IMR-90 (cell line): ENCODE measurements at regions not wholly inside any gene's neighbourhood (a gene's known extent, or its start where the extent isn't known, plus 50 kb on each side); places are given as distances from the start of the nearest gene placed in this dataset.

Source experiments
- ATAC-seq: fragments of 200-7000 bp; cut with Tn5 transposase; 2 replicates; pipeline ENCODE4 v1.9.1; 2020; ENCODE audit warnings: low read depth, mild to moderate bottlenecking, moderate library complexity
- BruUV-seq: library from RNA; stranded (reverse); fragments of 400-500 nt; replicated peaks from 2 replicates; lab custom pipeline; 2021; lab: Mats Ljungman, UMichigan
- CTCF ChIA-PET: fragments of 300-600 bp; formaldehyde crosslinking; extraction: SDS; loops from one replicate; lab custom pipeline; 2021; ENCODE audit warnings: antibody characterized with exemption; lab: Yijun Ruan, JAX
- POLR2A ChIA-PET: fragments of 300-600 bp; sonication (Branson Sonifier 250); formaldehyde crosslinking; loops from one replicate; lab custom pipeline; 2022; ENCODE audit warnings: antibody characterized with exemption; ENCODE audit not compliant: unreplicated experiment; lab: Charles Lee
- DNase-seq: peaks from one replicate; pipeline ENCODE4 v3.0.0; 2013
- H2AFZ ChIP-seq: replicated peaks from 2 replicates; pipeline ENCODE3; 2013; ENCODE audit warnings: low read length, mild to moderate bottlenecking; ENCODE audit not compliant: poor library complexity
- H2AK5ac ChIP-seq: 2 replicates; pipeline ENCODE4 v1.6.1; 2013; ENCODE audit warnings: low read depth, low read length, inconsistent platforms
- H2AK9ac ChIP-seq: replicated peaks from 2 replicates; pipeline ENCODE3; 2013; ENCODE audit warnings: mild to moderate bottlenecking, low read depth, low read length, moderate library complexity; ENCODE audit not compliant: poor library complexity
- H2BK120ac ChIP-seq: 2 replicates; pipeline ENCODE4 v1.6.1; 2013; ENCODE audit warnings: low read depth, low read length, inconsistent platforms
- H2BK15ac ChIP-seq: 3 replicates; pipeline ENCODE4 v1.6.1; 2013; ENCODE audit warnings: low read depth, low read length, inconsistent platforms
- H2BK20ac ChIP-seq: 2 replicates; pipeline ENCODE4 v1.6.1; 2013; ENCODE audit warnings: low read depth, mild to moderate bottlenecking, inconsistent platforms, low read length, moderate library complexity
- H2BK5ac ChIP-seq: 2 replicates; pipeline ENCODE4 v1.6.1; 2013; ENCODE audit warnings: mild to moderate bottlenecking, low read depth, low read length, inconsistent platforms; ENCODE audit not compliant: poor library complexity, severe bottlenecking
- H3K14ac ChIP-seq: replicated peaks from 2 replicates; pipeline ENCODE4 v1.6.1; 2013; ENCODE audit warnings: low read depth, low read length, inconsistent platforms
- H3K18ac ChIP-seq: 2 replicates; pipeline ENCODE4 v1.6.1; 2013; ENCODE audit warnings: low read depth, low read length, control low read depth
- H3K23ac ChIP-seq: 2 replicates; pipeline ENCODE4 v1.6.1; 2013; ENCODE audit warnings: low read depth, low read length, inconsistent platforms
- H3K27ac ChIP-seq: 2 replicates; pipeline ENCODE4 v1.5.1; 2013; ENCODE audit warnings: mild to moderate bottlenecking, control low read depth, low read length; ENCODE audit not compliant: insufficient read depth
- H3K27me3 ChIP-seq: 2 replicates; pipeline ENCODE4 v1.6.1; 2013; ENCODE audit warnings: low read length; ENCODE audit not compliant: control insufficient read depth, insufficient read depth
- H3K36me3 ChIP-seq: 2 replicates; pipeline ENCODE4 v1.6.1; 2013; ENCODE audit warnings: low read length, mixed read lengths; ENCODE audit not compliant: control insufficient read depth, insufficient read depth
- H3K4ac ChIP-seq: 2 replicates; pipeline ENCODE4 v1.6.1; 2013; ENCODE audit warnings: low read depth, low read length, inconsistent platforms
- H3K4me1 ChIP-seq: 2 replicates; pipeline ENCODE4 v1.6.1; 2013; ENCODE audit warnings: low read length, mixed read lengths; ENCODE audit not compliant: control insufficient read depth, insufficient read depth
- H3K4me2 ChIP-seq: 2 replicates; pipeline ENCODE4 v1.6.1; 2013; ENCODE audit warnings: low read depth, mild to moderate bottlenecking, control low read depth, low read length, moderate library complexity
- H3K4me3 ChIP-seq: 2 replicates; pipeline ENCODE4 v1.5.1; 2013; ENCODE audit warnings: low read depth, mild to moderate bottlenecking, control low read depth, low read length, moderate library complexity; ENCODE audit not compliant: insufficient read depth
- H3K56ac ChIP-seq: 2 replicates; pipeline ENCODE4 v1.6.1; 2013; ENCODE audit warnings: low read length, inconsistent platforms; ENCODE audit not compliant: insufficient read depth; ENCODE audit errors: extremely low read depth
- H3K79me1 ChIP-seq, 2 experiments: 2 replicates each; pipeline ENCODE4 v1.6.1; 2013; ENCODE audit warnings: low read length in 2 of 2, inconsistent platforms in 1 of 2, low read depth in 1 of 2
- H3K9ac ChIP-seq: 2 replicates; pipeline ENCODE4 v1.6.1; 2013; ENCODE audit warnings: low read depth, low read length, control low read depth
- H3K9me1 ChIP-seq: 2 replicates; pipeline ENCODE4 v1.6.1; 2013; ENCODE audit warnings: low read length, inconsistent platforms; ENCODE audit not compliant: insufficient read depth
- H3K9me3 ChIP-seq: 2 replicates; pipeline ENCODE4 v1.6.1; 2013; ENCODE audit warnings: low read length; ENCODE audit not compliant: control insufficient read depth, insufficient read depth
- H4K20me1 ChIP-seq: 2 replicates; pipeline ENCODE4 v1.6.1; 2013; ENCODE audit warnings: low read length, inconsistent platforms; ENCODE audit not compliant: insufficient read depth
- H4K5ac ChIP-seq: 2 replicates; pipeline ENCODE4 v1.6.1; 2013; ENCODE audit warnings: mild to moderate bottlenecking, low read depth, low read length, control low read depth
- H4K8ac ChIP-seq, 2 experiments: 2 replicates each; pipeline ENCODE4 v1.6.1; 2013; ENCODE audit warnings: low read depth in 2 of 2, low read length in 2 of 2, control low read depth in 1 of 2, inconsistent platforms in 1 of 2
- H4K91ac ChIP-seq: 2 replicates; pipeline ENCODE4 v1.6.1; 2013; ENCODE audit warnings: low read depth, low read length, inconsistent platforms; ENCODE audit not compliant: insufficient read depth
- FOS ChIP-seq: fragments of 150-350 bp; IDR thresholded peaks from 2 replicates; pipeline ENCODE4 v1.6.1; 2016; ENCODE audit warnings: low read depth, low read length
- WGBS, 2 experiments: methylation state at CpG; one replicate each; pipeline versions ENCODE4 v1.1.5 to v1.1.7; 2013; ENCODE audit warnings: missing lambda C conversion rate in 2 of 2; ENCODE audit not compliant: insufficient read length in 1 of 2; ENCODE audit errors: extremely low coverage in 2 of 2; 5-methylcytosine and 5-hydroxymethylcytosine counted together
- dilution Hi-C: fragments of 300-500 bp; cut with HindIII; formaldehyde crosslinking; loops from one replicate; pipeline ENCODE4 v1.14.3; 2018; ENCODE audit warnings: low sequenced_read_pairs; ENCODE audit not compliant: unreplicated experiment
- in situ Hi-C: fragments of 300-500 bp; cut with MboI; formaldehyde crosslinking; loops from 3 replicates; pipeline ENCODE4 v1.14.3; 2019; ENCODE audit warnings: low sequenced_read_pairs, inconsistent platforms, mixed read lengths
- intact Hi-C: fragments of 100-400 bp; cut with micrococcal nuclease; formaldehyde crosslinking; loops from 2 replicates; pipeline ENCODE4 v1.10.0; 2022
- TF ChIP-seq, protein P1 (sequence below): fragments of 150-350 bp; IDR thresholded peaks from 2 replicates; pipeline ENCODE4 v1.6.1; 2016; ENCODE audit warnings: low read depth, mild to moderate bottlenecking, low read length, moderate library complexity, borderline replicate concordance

DNA sequence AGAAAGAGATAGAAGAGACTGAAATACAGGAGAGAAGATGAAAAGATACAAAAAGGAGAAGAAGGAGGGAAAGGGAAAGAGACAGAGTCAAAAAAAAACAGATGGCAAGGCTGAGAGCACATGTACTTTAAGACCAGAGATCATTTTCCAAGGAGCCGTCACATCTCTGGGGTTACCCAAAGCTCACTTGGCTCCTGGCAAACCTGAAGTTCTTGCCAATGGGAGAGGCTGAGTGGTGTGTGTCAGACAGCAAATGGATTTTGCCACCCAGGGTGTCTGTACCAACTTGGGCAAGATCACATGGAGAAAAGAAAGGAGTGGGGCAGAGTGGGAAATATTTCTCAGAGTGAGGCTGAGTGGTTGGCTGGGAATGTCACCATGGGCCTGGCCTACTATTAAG, 219.3 kb upstream of the TNP1 start:
- Histone ChIP-seq H2BK5ac (no peak overlapping the region), H3K9me1 (peaks cover 6% of the 10 kb centered on the region), H2BK15ac (no peak overlapping the region), H3K9ac (no peak overlapping the region), H3K36me3 (no peaks in the 10 kb centered on the region), H3K56ac (no peak overlapping the region), H3K27me3 (no peaks in the 10 kb centered on the region), H3K4me3 (no peak overlapping the region), H3K4me2 (no peak overlapping the region), H3K14ac (no peak overlapping the region), H3K18ac (no peak overlapping the region), H2BK20ac (no peak overlapping the region), H3K9me3 (no peaks in the 10 kb centered on the region), H3K23ac (no peak overlapping the region), H4K91ac (no peak overlapping the region), H2BK120ac (no peak overlapping the region), H4K8ac (no peak overlapping the region), H3K4ac (no peak overlapping the region; the same call in 1 of the 2 replicates), H4K20me1 (no peaks in the 10 kb centered on the region), H2AFZ (no peak overlapping the region), H2AK9ac (no peak overlapping the region), H3K79me1 (no peaks in the 10 kb centered on the region), H3K27ac (no peak overlapping the region), H3K4me1 (peaks cover 8% of the 10 kb centered on the region), H2AK5ac (no peak overlapping the region), H4K5ac (no peak overlapping the region)
- no TSS peak for BruUV-seq
- CTCF ChIA-PET: no interaction called here
- in situ Hi-C loops (no loop called here), intact Hi-C loops (no loop called here), dilution Hi-C loops (no loop called here)
- no peak for DNase-seq
- POLR2A ChIA-PET: no interaction called here
- 90% methylated on average over 1 of the region's 1 CpG; no CpG with 5 or more reads in 1 of the 2 experiments for WGBS, 2 experiments
- no peak for TF ChIP-seq FOS
- TF ChIP-seq, protein P1, sequence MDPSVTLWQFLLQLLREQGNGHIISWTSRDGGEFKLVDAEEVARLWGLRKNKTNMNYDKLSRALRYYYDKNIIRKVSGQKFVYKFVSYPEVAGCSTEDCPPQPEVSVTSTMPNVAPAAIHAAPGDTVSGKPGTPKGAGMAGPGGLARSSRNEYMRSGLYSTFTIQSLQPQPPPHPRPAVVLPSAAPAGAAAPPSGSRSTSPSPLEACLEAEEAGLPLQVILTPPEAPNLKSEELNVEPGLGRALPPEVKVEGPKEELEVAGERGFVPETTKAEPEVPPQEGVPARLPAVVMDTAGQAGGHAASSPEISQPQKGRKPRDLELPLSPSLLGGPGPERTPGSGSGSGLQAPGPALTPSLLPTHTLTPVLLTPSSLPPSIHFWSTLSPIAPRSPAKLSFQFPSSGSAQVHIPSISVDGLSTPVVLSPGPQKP: no peak
- no peak for ATAC-seq
